ENCODE measurements at regions not wholly inside any gene's neighbourhood (a gene's known extent, or its start where the extent isn't known, plus 50 kb on each side); places are given as distances from the start of the nearest gene placed in this dataset.
A peak's percentile ranks its signal among the peaks of the same experiment; 100 is the strongest.

GRCh38 chr4:16992566-16993225 is 94.3 kb upstream of the LDB2 start:
- H3K4me3 ChIP-seq (replicated peaks; ENCODE audit: low read depth, low read length) = no peak overlapping the region
- DNase-seq (ENCODE audit: low read depth) = peak; percentile 13
- TF ChIP-seq, protein P1, sequence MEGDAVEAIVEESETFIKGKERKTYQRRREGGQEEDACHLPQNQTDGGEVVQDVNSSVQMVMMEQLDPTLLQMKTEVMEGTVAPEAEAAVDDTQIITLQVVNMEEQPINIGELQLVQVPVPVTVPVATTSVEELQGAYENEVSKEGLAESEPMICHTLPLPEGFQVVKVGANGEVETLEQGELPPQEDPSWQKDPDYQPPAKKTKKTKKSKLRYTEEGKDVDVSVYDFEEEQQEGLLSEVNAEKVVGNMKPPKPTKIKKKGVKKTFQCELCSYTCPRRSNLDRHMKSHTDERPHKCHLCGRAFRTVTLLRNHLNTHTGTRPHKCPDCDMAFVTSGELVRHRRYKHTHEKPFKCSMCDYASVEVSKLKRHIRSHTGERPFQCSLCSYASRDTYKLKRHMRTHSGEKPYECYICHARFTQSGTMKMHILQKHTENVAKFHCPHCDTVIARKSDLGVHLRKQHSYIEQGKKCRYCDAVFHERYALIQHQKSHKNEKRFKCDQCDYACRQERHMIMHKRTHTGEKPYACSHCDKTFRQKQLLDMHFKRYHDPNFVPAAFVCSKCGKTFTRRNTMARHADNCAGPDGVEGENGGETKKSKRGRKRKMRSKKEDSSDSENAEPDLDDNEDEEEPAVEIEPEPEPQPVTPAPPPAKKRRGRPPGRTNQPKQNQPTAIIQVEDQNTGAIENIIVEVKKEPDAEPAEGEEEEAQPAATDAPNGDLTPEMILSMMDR (IDR thresholded peaks at IDR 0.05; ENCODE audit: low read length, missing control alignments) = no peak

DNA sequence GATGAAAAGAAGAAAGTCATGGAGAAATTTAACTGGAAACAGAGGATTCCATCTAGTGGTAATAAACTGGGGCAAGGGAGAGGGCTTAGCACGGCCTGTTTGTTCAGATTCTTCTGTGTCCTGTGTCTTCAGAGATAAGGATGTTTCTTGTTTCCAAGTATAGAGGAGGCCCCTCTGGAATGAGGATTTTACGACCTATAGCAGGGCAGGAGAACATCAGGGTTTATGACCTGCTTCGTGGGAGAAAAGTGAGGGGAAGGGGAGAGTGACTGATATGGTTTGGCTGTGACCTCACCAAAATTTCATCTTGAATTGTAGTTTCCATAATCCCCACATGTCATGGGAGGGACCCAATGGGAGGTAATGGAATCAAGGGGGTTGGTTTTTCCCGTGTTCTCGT is 93.0 kb upstream of the LDB2 start:
- TF ChIP-seq, protein P1 (IDR thresholded peaks at IDR 0.05; ENCODE audit: low read length, missing control alignments) = no peak
- no peak for DNase-seq (ENCODE audit: low read depth)

GRCh38 chr4:16989371-16989770 is 90.9 kb upstream of the LDB2 start:
- DNase-seq (ENCODE audit: low read depth) = no peak
- TF ChIP-seq, protein P1 (IDR thresholded peaks at IDR 0.05; ENCODE audit: low read length, missing control alignments) = no peak
- no peak overlapping the region for H3K4me3 ChIP-seq (replicated peaks; ENCODE audit: low read depth, low read length)

More for the DNA sequence above, 93.0 kb upstream of the LDB2 start:
- H3K4me3 ChIP-seq (replicated peaks; ENCODE audit: low read depth, low read length) = no peak overlapping the region

- no peak overlapping the region for H3K4me3 ChIP-seq (replicated peaks; ENCODE audit: low read depth, low read length)
- TF ChIP-seq, protein P1 (IDR thresholded peaks at IDR 0.05; ENCODE audit: low read length, missing control alignments) = no peak
- DNase-seq (ENCODE audit: low read depth) = no peak
Measured at GRCh38 chr4:16988814-16989213, 90.4 kb upstream of the LDB2 start.

- H3K4me3 ChIP-seq (replicated peaks; ENCODE audit: low read depth, low read length) = no peak overlapping the region
- no peak for DNase-seq (ENCODE audit: low read depth)
- TF ChIP-seq, protein P1 (IDR thresholded peaks at IDR 0.05; ENCODE audit: low read length, missing control alignments) = no peak
Measured at GRCh38 chr4:16977081-16977480, 78.6 kb upstream of the LDB2 start.

- peak; percentile 83 for DNase-seq (ENCODE audit: low read depth)
- TF ChIP-seq, protein P1 (IDR thresholded peaks at IDR 0.05; ENCODE audit: low read length, missing control alignments) = no peak
- H3K4me3 ChIP-seq (replicated peaks; ENCODE audit: low read depth, low read length) = no peak overlapping the region
Measured at GRCh38 chr4:16969696-16970135, 71.3 kb upstream of the LDB2 start.

GRCh38 chr4:16967722-16968121 is 69.3 kb upstream of the LDB2 start:
- DNase-seq (ENCODE audit: low read depth) = no peak
- no peak overlapping the region for H3K4me3 ChIP-seq (replicated peaks; ENCODE audit: low read depth, low read length)
- TF ChIP-seq, protein P1 (IDR thresholded peaks at IDR 0.05; ENCODE audit: low read length, missing control alignments) = no peak

Data from fibroblast of pulmonary artery (primary cell).